RWPE2 (cell line): ENCODE measurements at regions not wholly inside any gene's neighbourhood (a gene's known extent, or its start where the extent isn't known, plus 50 kb on each side); places are given as distances from the start of the nearest gene placed in this dataset.

Experiments used
- ATAC-seq: fragments of 200-7000 bp; cut with Tn5 transposase; 3 replicates; pipeline ENCODE4 v1.9.1; 2021; ENCODE audit warnings: low read depth
- DNase-seq: peaks from one replicate; pipeline ENCODE4 v3.0.0-alpha.2; 2020; ENCODE audit warnings: low spot score
- H3K27ac ChIP-seq: fragments of 450-650 bp; 2 replicates; pipeline ENCODE4 v1.5.1; 2017; ENCODE audit warnings: mild to moderate bottlenecking; ENCODE audit not compliant: poor library complexity, severe bottlenecking
- H3K27me3 ChIP-seq: fragments of 250-450 bp; sonication (Bioruptor Pico); 2 replicates; pipeline ENCODE4 v1.5.1; 2021; ENCODE audit warnings: mild to moderate bottlenecking, moderate library complexity; ENCODE audit not compliant: insufficient read depth, poor library complexity, severe bottlenecking
- H3K36me3 ChIP-seq: fragments of 250-450 bp; sonication (Bioruptor Pico); 2 replicates; pipeline ENCODE4 v1.5.1; 2020; ENCODE audit warnings: low read depth, mild to moderate bottlenecking, moderate library complexity
- H3K4me1 ChIP-seq: fragments of 250-450 bp; sonication (Bioruptor Pico); 2 replicates; pipeline ENCODE4 v1.5.1; 2021; ENCODE audit warnings: mild to moderate bottlenecking, moderate library complexity; ENCODE audit not compliant: insufficient read depth, poor library complexity, severe bottlenecking
- H3K4me3 ChIP-seq: fragments of 250-450 bp; sonication (Bioruptor Pico); 2 replicates; pipeline ENCODE4 v1.5.1; 2021; ENCODE audit warnings: mild to moderate bottlenecking, moderate library complexity; ENCODE audit not compliant: severe bottlenecking
- H3K9me3 ChIP-seq: fragments of 250-450 bp; sonication (Bioruptor Pico); 2 replicates; pipeline ENCODE4 v1.5.1; 2021; ENCODE audit warnings: mild to moderate bottlenecking, moderate library complexity; ENCODE audit not compliant: severe bottlenecking
- TF ChIP-seq, protein P1 (sequence below): fragments of 450-650 bp; IDR thresholded peaks from one replicate; pipeline ENCODE4 v1.5.1; 2017; ENCODE audit warnings: mild to moderate bottlenecking, moderate library complexity; ENCODE audit not compliant: poor library complexity, severe bottlenecking

DNA sequence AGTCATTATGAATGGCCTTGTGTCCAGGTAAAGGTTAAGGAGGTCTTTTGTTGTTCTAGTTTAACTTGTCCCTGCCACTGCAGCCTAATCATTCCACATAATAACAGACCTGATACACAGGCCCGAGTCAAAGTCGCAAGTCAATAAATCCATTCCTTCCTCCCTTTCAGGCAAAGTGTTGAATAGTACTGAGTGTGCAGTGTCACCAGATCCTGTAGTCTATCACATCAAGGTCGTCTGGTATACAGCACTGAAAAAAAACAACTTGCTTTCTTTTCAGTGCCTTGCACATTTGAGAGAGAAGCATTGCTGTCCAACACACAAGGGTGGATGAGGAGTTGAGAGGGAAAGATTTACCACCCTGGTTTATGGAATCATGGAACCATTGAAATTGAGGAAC lies 606.2 kb downstream of the BCL11A start:
- Histone ChIP-seq H3K27ac (no peak overlapping the region), H3K4me1 (no peaks in the 10 kb centered on the region), H3K36me3 (no peaks in the 10 kb centered on the region), H3K4me3 (no peak overlapping the region), H3K9me3 (no peaks in the 10 kb centered on the region), H3K27me3 (peaks cover 3% of the 10 kb centered on the region)
- ATAC-seq (no peak), DNase-seq (no peak)
- TF ChIP-seq, protein P1, sequence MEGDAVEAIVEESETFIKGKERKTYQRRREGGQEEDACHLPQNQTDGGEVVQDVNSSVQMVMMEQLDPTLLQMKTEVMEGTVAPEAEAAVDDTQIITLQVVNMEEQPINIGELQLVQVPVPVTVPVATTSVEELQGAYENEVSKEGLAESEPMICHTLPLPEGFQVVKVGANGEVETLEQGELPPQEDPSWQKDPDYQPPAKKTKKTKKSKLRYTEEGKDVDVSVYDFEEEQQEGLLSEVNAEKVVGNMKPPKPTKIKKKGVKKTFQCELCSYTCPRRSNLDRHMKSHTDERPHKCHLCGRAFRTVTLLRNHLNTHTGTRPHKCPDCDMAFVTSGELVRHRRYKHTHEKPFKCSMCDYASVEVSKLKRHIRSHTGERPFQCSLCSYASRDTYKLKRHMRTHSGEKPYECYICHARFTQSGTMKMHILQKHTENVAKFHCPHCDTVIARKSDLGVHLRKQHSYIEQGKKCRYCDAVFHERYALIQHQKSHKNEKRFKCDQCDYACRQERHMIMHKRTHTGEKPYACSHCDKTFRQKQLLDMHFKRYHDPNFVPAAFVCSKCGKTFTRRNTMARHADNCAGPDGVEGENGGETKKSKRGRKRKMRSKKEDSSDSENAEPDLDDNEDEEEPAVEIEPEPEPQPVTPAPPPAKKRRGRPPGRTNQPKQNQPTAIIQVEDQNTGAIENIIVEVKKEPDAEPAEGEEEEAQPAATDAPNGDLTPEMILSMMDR = no peak

DNA sequence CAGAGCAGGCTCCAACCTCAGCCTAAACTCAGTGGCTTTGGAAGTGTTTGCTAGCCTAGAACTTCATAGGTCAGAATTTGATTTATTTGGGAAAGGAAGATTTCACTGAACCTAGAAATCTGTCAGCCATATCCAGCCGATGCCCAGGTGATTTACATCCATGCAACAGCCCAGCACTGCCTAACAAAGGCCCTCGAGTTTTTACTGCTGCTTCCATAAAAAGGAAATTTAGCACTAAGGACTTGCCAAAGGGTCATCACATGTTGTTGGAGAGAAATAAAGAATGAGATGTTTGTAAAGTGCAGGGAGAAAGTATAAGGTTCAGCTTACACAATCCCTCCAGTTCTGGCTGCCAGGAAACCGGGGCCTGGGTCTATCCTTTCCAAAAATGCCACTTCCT lies 614.2 kb downstream of the BCL11A start:
- TF ChIP-seq, protein P1 = no peak

DNA sequence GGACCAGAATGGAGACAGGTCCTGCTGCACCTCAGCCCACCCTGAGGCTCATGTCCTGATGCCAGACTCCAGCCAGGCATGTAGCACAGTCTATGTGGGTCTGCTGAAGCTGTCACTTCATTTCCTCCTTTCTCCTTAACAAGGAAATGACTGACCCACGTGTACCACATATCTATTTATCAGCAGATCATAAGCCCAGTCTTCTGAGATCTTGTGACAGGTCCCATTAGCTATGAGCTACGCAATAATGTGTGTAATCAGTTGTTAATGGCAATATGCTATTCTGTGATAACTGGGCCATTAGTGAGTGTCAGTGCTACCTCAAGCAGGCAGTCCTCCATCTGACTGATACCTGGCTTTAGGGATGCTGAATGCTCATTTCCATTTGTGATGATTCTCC lies 615.3 kb downstream of the BCL11A start:
- Histone ChIP-seq H3K27ac (no peak overlapping the region), H3K4me1 (no peaks in the 10 kb centered on the region), H3K27me3 (no peaks in the 10 kb centered on the region), H3K36me3 (no peaks in the 10 kb centered on the region), H3K4me3 (no peak overlapping the region), H3K9me3 (no peaks in the 10 kb centered on the region)
- TF ChIP-seq, protein P1 = no peak
- ATAC-seq = no peak
- DNase-seq = no peak

More for the DNA sequence above, 614.2 kb downstream of the BCL11A start:
- ATAC-seq = no peak
- Histone ChIP-seq H3K27me3 (no peaks in the 10 kb centered on the region), H3K36me3 (no peaks in the 10 kb centered on the region), H3K27ac (no peak overlapping the region), H3K4me3 (no peak overlapping the region), H3K4me1 (no peaks in the 10 kb centered on the region), H3K9me3 (no peaks in the 10 kb centered on the region)
- DNase-seq = no peak

DNA sequence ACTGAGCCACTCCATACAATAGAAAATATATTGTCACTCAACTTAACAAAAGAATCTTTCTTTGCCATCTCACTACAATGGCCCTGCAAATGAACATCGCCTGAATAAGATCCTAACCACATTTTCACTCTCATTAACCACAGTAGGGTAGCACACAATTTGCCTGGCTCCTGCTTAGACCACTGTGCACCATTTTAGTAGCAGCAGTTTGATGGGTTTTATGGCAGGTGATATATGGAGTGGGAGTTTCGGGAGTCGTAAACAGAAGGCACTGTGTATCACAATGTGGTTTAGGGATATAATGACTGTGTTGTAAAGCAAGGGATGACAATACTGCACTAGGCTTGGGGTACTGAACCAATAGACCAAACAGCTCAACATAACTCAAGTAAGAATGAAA lies 617.4 kb downstream of the BCL11A start:
- TF ChIP-seq, protein P1 = no peak
- H3K4me3 ChIP-seq = no peak overlapping the region

DNA sequence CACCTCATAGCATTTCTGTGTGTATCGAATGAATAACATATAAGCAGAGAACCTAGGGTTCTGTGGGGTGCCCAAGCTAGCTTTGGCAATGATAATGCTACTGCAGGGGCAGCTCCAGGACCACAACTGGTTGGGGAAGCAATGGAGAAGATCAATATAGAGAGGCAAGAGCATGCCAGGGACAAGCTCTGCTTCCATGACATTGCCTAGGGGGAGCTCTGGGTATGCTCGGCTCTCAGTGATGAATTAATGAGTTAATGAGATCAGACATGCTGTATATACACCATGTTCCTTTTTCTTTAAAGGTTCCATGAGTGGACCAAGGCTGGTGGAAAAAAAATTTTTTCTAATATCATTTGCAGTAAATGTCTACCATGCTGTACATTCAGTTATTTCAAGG lies 618.4 kb downstream of the BCL11A start:
- DNase-seq (no peak), ATAC-seq (no peak)
- no peaks in the 10 kb centered on the region for H3K9me3 ChIP-seq
- H3K36me3 ChIP-seq = no peaks in the 10 kb centered on the region
- no peak overlapping the region for H3K4me3 ChIP-seq
- no peaks in the 10 kb centered on the region for H3K27me3 ChIP-seq
- H3K4me1 ChIP-seq = no peaks in the 10 kb centered on the region
- TF ChIP-seq, protein P1 = no peak
- H3K27ac ChIP-seq = no peak overlapping the region

More for the DNA sequence above, 617.4 kb downstream of the BCL11A start:
- H3K4me1 ChIP-seq = no peaks in the 10 kb centered on the region
- no peak overlapping the region for H3K27ac ChIP-seq
- no peak for ATAC-seq
- no peaks in the 10 kb centered on the region for H3K27me3 ChIP-seq
- H3K9me3 ChIP-seq = no peaks in the 10 kb centered on the region
- DNase-seq = no peak
- H3K36me3 ChIP-seq = no peaks in the 10 kb centered on the region
